Psoas muscle (tissue), 7 donors: ENCODE measurements at regions not wholly inside any gene's neighbourhood (a gene's known extent, or its start where the extent isn't known, plus 50 kb on each side); places are given as distances from the start of the nearest gene placed in this dataset.

Experiments
- ATAC-seq, 4 donors: fragments of 200-7000 bp; cut with Tn5 transposase; one replicate each; pipeline ENCODE4 v1.9.1; 2020; ENCODE audit warnings: moderate library complexity in 3 of 4, mild to moderate bottlenecking in 2 of 4
- DNase-seq, 2 donors: peaks; one replicate each; pipeline ENCODE4 v3.0.0-alpha.2; 2020
- H3K27ac ChIP-seq: fragments of 200-600 bp; one replicate; pipeline ENCODE4 v1.8.0; 2022
- H3K27me3 ChIP-seq, 3 donors: fragments of 200-600 bp in 1 of 3; one replicate each; pipeline versions ENCODE4 v1.6.1 to v1.8.0; 2013 to 2022; ENCODE audit warnings: low read length in 2 of 3, mild to moderate bottlenecking in 2 of 3, moderate library complexity in 1 of 3; ENCODE audit not compliant: insufficient read depth in 3 of 3
- H3K36me3 ChIP-seq, 2 donors: fragments of 200-600 bp in 1 of 2; one replicate each; pipeline versions ENCODE4 v1.6.1 to v1.8.0; 2013 to 2022; ENCODE audit warnings: low read depth in 1 of 2, mild to moderate bottlenecking in 1 of 2, moderate library complexity in 1 of 2; ENCODE audit not compliant: insufficient read depth in 1 of 2
- H3K4me1 ChIP-seq: fragments of 200-600 bp; one replicate; pipeline ENCODE4 v1.8.0; 2022
- H3K4me3 ChIP-seq: fragments of 200-600 bp; one replicate; pipeline ENCODE4 v1.8.0; 2022; ENCODE audit warnings: mild to moderate bottlenecking
- H3K9me3 ChIP-seq: fragments of 200-600 bp; one replicate; pipeline ENCODE4 v1.8.0; 2022
- WGBS, 3 donors: extraction: QIAGEN DNeasy Blood & Tissue Kit; methylation state at CpG; one replicate each; pipeline versions ENCODE4 v1.1.6 to v1.1.7; 2013; 5-methylcytosine and 5-hydroxymethylcytosine counted together
- intact Hi-C, 2 donors: fragments of 100-400 bp; cut with DNase I; formaldehyde crosslinking; loops; one replicate each; pipeline versions ENCODE4 v1.11.0 to v1.14.2; 2022
- TF ChIP-seq, protein P1 (sequence below): fragments of 200-600 bp; IDR thresholded peaks from one replicate; pipeline ENCODE4 v1.8.0; 2022; ENCODE audit warnings: antibody characterized with exemption
- donor health status: healthy with polysubstance abuse.
- donor health status: DM: no; HTN: no; CAD: no; lungs with moderate emphysema.
- donor health status: Bipolar disorder and iron deficiency.
- donor health status: healthy.
- donor health status: DM: yes; HTN: yes; CAD: no.
- donor health status: DM: no; HTN: no; CAD: no.
- donor health status: DM: yes; HTN: yes; CAD: no.

DNA sequence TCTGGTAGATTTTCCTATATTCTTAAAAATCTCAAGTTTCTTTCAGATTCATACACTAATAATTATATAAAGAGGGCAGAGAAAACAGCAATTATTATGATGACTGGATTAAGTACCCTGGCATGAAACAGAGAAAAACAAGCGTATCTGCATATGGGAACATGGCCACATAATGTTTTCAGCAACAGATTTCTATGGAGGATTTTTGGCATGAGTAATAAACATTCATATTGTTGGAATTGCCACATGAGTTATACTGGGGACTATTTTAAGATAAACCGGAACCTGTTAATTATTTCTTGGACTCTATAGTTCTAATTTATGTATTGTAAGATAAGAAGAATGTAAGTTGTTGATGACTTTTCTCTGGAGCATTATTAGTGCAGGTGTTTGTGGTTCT lies 112.7 kb downstream of the OXSM start:
- H3K27me3 ChIP-seq = no peaks in the 10 kb centered on the region
- intact Hi-C loops = loop anchor here (5.0 to 10.0 kb wide), 4 partner anchors 212 to 812 kb away; no protein-coding TSS in a partner anchor
- H3K36me3 ChIP-seq = no peaks in the 10 kb centered on the region
- ATAC-seq (no peak), DNase-seq (no peak)
- TF ChIP-seq, protein P1, sequence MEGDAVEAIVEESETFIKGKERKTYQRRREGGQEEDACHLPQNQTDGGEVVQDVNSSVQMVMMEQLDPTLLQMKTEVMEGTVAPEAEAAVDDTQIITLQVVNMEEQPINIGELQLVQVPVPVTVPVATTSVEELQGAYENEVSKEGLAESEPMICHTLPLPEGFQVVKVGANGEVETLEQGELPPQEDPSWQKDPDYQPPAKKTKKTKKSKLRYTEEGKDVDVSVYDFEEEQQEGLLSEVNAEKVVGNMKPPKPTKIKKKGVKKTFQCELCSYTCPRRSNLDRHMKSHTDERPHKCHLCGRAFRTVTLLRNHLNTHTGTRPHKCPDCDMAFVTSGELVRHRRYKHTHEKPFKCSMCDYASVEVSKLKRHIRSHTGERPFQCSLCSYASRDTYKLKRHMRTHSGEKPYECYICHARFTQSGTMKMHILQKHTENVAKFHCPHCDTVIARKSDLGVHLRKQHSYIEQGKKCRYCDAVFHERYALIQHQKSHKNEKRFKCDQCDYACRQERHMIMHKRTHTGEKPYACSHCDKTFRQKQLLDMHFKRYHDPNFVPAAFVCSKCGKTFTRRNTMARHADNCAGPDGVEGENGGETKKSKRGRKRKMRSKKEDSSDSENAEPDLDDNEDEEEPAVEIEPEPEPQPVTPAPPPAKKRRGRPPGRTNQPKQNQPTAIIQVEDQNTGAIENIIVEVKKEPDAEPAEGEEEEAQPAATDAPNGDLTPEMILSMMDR = no peak
- no peaks in the 10 kb centered on the region for H3K9me3 ChIP-seq
- 36 to 48% (median 40%) methylated on average over 2 of the region's 2 CpGs for WGBS, 3 donors
- H3K4me1 ChIP-seq = no peaks in the 10 kb centered on the region
- H3K27ac ChIP-seq = no peak overlapping the region
- no peak overlapping the region for H3K4me3 ChIP-seq

DNA sequence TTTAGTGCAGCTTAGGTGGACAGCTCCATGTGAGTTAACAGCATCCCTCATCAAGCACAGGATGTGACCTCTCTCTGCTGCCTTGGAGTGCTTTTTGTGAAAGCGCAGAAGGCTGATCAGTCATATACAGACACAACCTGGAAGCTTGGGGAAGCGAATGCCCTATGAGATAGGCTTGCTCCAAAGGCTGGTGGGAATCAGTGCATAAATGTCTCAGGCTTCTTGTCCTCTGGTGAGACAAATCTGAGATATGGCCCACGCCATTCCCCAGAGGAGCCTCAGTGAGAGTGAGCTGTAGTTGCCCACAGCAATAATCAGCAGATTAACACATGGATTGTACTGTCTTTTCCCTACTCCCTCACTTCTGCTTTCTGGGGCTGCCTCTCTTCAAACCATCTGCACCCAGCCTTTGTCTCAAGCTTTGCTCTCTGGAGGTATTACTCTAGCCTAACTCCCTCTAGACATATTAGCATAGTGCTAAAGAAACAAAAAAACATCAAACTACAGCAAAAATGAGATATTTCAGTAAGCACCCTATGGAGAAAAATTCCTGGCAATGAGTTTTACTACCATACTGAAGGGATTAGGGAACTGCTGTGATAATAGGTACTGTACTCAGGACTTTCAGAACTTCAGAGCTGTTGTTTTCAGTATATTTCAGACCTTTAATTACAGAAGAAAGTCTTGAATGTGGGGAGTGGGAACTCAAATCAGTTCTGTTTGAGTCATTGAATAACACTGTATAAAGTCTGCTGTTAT lies 113.7 kb downstream of the OXSM start:
- Histone ChIP-seq H3K36me3 (no peaks in the 10 kb centered on the region), H3K9me3 (no peaks in the 10 kb centered on the region), H3K4me3 (no peak overlapping the region), H3K27me3 (no peaks in the 10 kb centered on the region), H3K4me1 (no peaks in the 10 kb centered on the region), H3K27ac (no peak overlapping the region)
- no peak for ATAC-seq
- 85 to 89% (median 89%) methylated on average over 3 of the region's 3 CpGs for WGBS, 3 donors
- no peak for DNase-seq
- intact Hi-C loops = loop anchor here (5.0 to 10.0 kb wide), 4 partner anchors 211 to 811 kb away; no protein-coding TSS in a partner anchor
- TF ChIP-seq, protein P1 = no peak

DNA sequence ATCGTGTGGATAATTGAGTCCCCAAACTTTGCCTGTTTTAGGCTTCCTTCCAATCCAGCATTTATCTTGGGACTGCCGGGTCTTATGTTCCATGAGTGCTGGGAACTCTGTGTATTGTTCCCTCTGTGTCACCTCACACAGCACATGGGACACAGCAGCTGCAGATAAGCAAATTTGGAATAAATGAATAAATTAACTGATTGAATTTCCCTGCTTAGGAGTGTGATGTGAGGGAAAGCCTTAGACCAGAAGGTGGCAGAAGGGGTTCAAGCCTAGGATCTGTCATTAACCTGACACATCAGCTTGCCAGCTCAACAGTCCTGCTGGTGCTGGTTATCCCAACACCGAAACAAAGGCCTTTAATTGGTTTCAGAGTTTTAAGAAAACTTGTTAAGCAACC lies 114.3 kb downstream of the OXSM start:
- H3K36me3 ChIP-seq = no peaks in the 10 kb centered on the region
- H3K4me3 ChIP-seq = no peak overlapping the region
- intact Hi-C loops = loop anchor here (5.0 to 10.0 kb wide), 4 partner anchors 211 to 811 kb away; no protein-coding TSS in a partner anchor
- TF ChIP-seq, protein P1 = peak; percentile 40
- no peaks in the 10 kb centered on the region for H3K9me3 ChIP-seq
- H3K27ac ChIP-seq = no peak overlapping the region
- no peaks in the 10 kb centered on the region for H3K27me3 ChIP-seq
- no peak for DNase-seq
- WGBS, 3 donors = 26 to 33% (median 26%) methylated on average over 3 of the region's 3 CpGs
- no peaks in the 10 kb centered on the region for H3K4me1 ChIP-seq
- peak in 2 of 4 donors; percentile 59 to 73 for ATAC-seq

DNA sequence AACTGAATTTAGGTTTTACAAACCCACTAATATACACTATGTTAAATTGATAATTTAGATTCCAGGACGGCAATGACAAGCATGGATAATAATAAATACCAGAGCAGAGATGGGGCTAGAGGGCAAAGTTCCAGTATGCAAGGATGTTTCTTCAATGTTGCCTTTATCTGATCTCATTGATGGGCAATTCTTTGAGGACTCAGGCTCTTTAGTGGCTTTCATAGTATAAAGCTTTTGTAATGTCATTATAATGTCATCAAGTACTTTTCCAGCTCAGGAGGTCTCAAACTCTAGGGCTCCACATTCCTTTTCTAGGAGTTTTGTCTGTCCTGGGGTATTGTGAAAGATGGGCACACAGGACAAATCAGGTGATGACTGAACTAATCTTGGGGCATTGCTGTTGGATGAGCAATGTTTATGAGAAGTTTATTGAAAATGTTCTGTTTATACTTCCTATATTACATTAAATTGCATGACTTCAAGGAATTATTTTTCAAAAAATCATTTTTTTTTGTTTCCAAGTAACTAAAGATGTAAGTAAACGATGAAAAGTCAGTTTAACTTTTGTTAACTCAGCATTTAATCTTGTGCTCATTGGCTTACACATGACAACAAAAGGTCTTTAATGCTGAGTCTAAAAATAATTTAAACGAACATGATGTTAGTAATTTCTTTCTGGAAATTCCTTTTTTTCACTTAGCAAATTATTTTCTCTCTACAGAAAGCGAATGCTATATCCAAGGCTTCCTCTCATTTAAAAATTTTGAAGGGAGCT lies 116.4 kb downstream of the OXSM start:
- Histone ChIP-seq H3K27ac (no peak overlapping the region), H3K9me3 (no peaks in the 10 kb centered on the region), H3K4me3 (no peak overlapping the region), H3K27me3 (no peaks in the 10 kb centered on the region), H3K4me1 (no peaks in the 10 kb centered on the region), H3K36me3 (no peaks in the 10 kb centered on the region)
- 76 to 84% (median 76%) methylated on average over 4 of the region's 4 CpGs for WGBS, 3 donors
- ATAC-seq = no peak
- DNase-seq = no peak
- intact Hi-C loops = loop anchor here in 1 of 2 donors (10.0 kb wide), 2 partner anchors 208 to 808 kb away; no protein-coding TSS in a partner anchor
- TF ChIP-seq, protein P1 = no peak
